Natural killer cell treated with Interleukin-12 subunit alpha and Interleukin-12 subunit beta and Interleukin-15 and Interleukin-18, amount 100 ng/mL, for 72 hours (primary cell): ENCODE measurements at regions not wholly inside any gene's neighbourhood (a gene's known extent, or its start where the extent isn't known, plus 50 kb on each side); places are given as distances from the start of the nearest gene placed in this dataset.
"Not testable (repeated sequence)": the region's sequence is repeated elsewhere in the genome, so short reads cannot be mapped to it uniquely, and the experiment has no call there.

Experiments
- ATAC-seq, 2 donors: fragments of 150-1000 bp; cut with Tn5 transposase in 1 of 2; sonication (Bioruptor Pico), chemical (Tn5 transposase) in 1 of 2; 2 replicates each; pipeline ENCODE4 v1.10.0; 2021
- DNase-seq: peaks from one replicate; pipeline ENCODE4 v3.0.0; 2022; ENCODE audit warnings: low spot score
- H3K27ac Mint-ChIP-seq, 2 donors: 1 replicate in 1 of 2; 2 replicates in 1 of 2; pipeline ENCODE4 v1.8.0; 2022; ENCODE audit warnings: mixed read lengths in 2 of 2, mild to moderate bottlenecking in 1 of 2, moderate library complexity in 1 of 2
- H3K27me3 Mint-ChIP-seq, 2 donors: 1 replicate in 1 of 2; 2 replicates in 1 of 2; pipeline ENCODE4 v1.8.0; 2022; ENCODE audit warnings: mixed read lengths in 2 of 2
- H3K36me3 Mint-ChIP-seq: one replicate; pipeline ENCODE4 v1.8.0; 2022; ENCODE audit warnings: mixed read lengths
- H3K4me1 Mint-ChIP-seq, 2 donors: 1 replicate in 1 of 2; 2 replicates in 1 of 2; pipeline ENCODE4 v1.8.0; 2022; ENCODE audit warnings: low read depth in 2 of 2, mixed read lengths in 2 of 2, mild to moderate bottlenecking in 1 of 2
- H3K4me3 Mint-ChIP-seq: one replicate; pipeline ENCODE4 v1.8.0; 2022; ENCODE audit warnings: mixed read lengths
- H3K9me3 Mint-ChIP-seq: 2 replicates; pipeline ENCODE4 v1.8.0; 2022; ENCODE audit warnings: mixed read lengths

- Mint-ChIP-seq H3K27me3 (no peaks in the 10 kb centered on the region), H3K27ac (no peak overlapping the region)
- ATAC-seq, result no peak
Observed at GRCh38 chr20:30612344-30612743, 645.1 kb upstream of the DEFB115 start.

GRCh38 chr20:30621346-30621745, 636.1 kb upstream of the DEFB115 start:
- not testable (repeated sequence) for H3K27me3 Mint-ChIP-seq, H3K9me3 Mint-ChIP-seq, H3K4me1 Mint-ChIP-seq, ATAC-seq, DNase-seq, H3K4me3 Mint-ChIP-seq, H3K27ac Mint-ChIP-seq, H3K36me3 Mint-ChIP-seq

More at GRCh38 chr20:30612344-30612743, 645.1 kb upstream of the DEFB115 start:
- Mint-ChIP-seq H3K9me3 (peaks cover 15% of the 10 kb centered on the region), H3K4me1 (no peaks in the 10 kb centered on the region), H3K4me3 (no peak overlapping the region), H3K36me3 (peaks cover 4% of the 10 kb centered on the region)
- no peak for DNase-seq

DNA sequence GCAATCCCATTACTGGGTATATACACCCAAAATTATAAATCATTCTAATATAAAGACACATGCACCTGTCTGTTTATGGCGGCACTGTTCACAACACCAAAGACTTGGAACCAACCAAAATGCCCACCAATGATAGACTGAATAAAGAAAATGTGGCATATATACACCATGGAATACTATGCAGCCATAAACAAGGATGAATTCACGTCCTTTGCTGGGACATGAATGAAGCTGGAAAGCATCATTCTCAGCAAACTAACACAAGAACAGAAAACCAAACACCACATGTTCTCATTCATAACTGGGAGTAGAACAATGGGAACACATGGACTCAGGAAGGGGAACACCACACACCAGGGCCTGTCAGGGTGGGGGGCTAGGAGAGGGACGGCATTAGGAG, 633.2 kb upstream of the DEFB115 start:
- not testable (repeated sequence) for H3K4me1 Mint-ChIP-seq, ATAC-seq, DNase-seq, H3K4me3 Mint-ChIP-seq, H3K36me3 Mint-ChIP-seq, H3K27me3 Mint-ChIP-seq, H3K27ac Mint-ChIP-seq
- peaks cover 13% of the 10 kb centered on the region for H3K9me3 Mint-ChIP-seq

DNA sequence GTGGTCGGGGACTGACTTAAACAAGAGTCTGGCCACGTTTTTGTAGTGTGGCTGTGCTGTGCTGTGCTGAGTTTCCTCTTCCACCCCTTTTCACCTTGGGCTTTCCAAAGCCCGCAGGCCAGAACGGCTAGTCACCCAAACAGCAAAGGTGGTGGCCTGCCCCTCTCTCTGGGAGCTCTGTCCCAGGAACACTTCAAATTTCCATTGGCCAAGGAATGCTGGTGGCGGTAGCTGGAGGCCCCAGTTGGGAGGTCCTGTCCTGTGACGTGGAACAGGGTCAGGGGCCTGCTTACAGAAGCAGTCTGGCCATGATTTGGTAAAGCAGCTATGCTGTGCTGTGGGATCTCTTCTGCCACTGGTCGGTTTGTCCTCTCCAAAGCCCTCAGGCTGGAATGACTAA, 628.1 kb upstream of the DEFB115 start:
- not testable (repeated sequence) for ATAC-seq, H3K4me3 Mint-ChIP-seq, H3K27ac Mint-ChIP-seq, H3K4me1 Mint-ChIP-seq, H3K27me3 Mint-ChIP-seq, H3K36me3 Mint-ChIP-seq
- H3K9me3 Mint-ChIP-seq, result peaks cover 29% of the 10 kb centered on the region
- DNase-seq, result peak; percentile 61

GRCh38 chr20:30630761-30631160, 626.7 kb upstream of the DEFB115 start:
- DNase-seq, result no peak
- H3K27me3 Mint-ChIP-seq, result no peaks in the 10 kb centered on the region
- no peaks in the 10 kb centered on the region for H3K4me1 Mint-ChIP-seq
- peaks cover 35% of the 10 kb centered on the region for H3K9me3 Mint-ChIP-seq
- no peaks in the 10 kb centered on the region for H3K36me3 Mint-ChIP-seq
- no peak overlapping the region for H3K27ac Mint-ChIP-seq
- ATAC-seq, result no peak
- H3K4me3 Mint-ChIP-seq, result no peak overlapping the region

- not testable (repeated sequence) for H3K27ac Mint-ChIP-seq, H3K36me3 Mint-ChIP-seq, H3K27me3 Mint-ChIP-seq, ATAC-seq, DNase-seq, H3K4me3 Mint-ChIP-seq, H3K4me1 Mint-ChIP-seq
- H3K9me3 Mint-ChIP-seq, result peaks cover 37% of the 10 kb centered on the region
Observed at GRCh38 chr20:30631261-30631789, 626.1 kb upstream of the DEFB115 start.

GRCh38 chr20:30632773-30633172, 624.7 kb upstream of the DEFB115 start:
- DNase-seq, H3K4me3 Mint-ChIP-seq, H3K4me1 Mint-ChIP-seq, ATAC-seq, H3K36me3 Mint-ChIP-seq, H3K27ac Mint-ChIP-seq, H3K27me3 Mint-ChIP-seq: not testable (repeated sequence)
- H3K9me3 Mint-ChIP-seq, result peaks cover 32% of the 10 kb centered on the region

DNA sequence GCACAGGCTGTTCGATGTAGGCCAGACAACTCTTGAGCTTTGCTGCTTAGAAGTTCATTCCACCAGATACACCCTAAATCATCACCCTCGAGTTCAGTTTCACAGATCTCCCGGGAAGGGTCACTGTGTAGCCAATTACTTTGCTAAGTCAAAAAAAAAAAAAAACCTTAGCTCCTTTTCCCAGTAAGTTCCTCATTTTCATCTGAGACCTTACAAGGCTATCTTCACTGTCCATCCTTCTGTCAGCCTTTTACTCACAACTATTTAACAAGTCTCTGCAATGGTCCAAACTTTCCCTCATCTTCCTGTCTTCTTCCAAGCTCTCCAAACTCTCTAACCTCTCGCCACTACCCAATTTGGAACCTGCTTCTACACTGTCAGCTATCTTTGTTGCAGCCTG, 615.9 kb upstream of the DEFB115 start:
- not testable (repeated sequence) for H3K4me3 Mint-ChIP-seq, DNase-seq, H3K27ac Mint-ChIP-seq, H3K27me3 Mint-ChIP-seq, H3K36me3 Mint-ChIP-seq, ATAC-seq, H3K4me1 Mint-ChIP-seq
- peaks cover 19% of the 10 kb centered on the region for H3K9me3 Mint-ChIP-seq

DNA sequence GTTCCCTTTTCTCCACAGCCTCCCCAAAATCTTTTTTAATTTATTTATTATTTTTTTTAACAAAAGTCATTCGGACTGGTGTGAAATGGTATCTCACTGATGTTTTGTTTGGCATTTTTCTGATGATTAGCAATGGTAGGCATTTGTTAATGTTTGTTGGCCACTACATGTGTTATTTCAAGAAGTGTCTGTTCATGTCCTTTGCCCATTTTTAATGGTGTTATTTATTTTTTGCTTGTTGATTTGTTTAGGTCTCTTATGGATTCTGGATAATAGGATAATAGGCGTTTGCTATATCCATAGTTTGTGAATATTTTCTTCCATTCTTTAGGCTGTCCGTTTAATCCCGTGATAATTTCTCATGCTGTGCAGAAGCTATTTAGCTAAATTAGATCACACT, 596.5 kb upstream of the DEFB115 start:
- ATAC-seq, H3K4me1 Mint-ChIP-seq, H3K27ac Mint-ChIP-seq, DNase-seq, H3K27me3 Mint-ChIP-seq, H3K36me3 Mint-ChIP-seq, H3K4me3 Mint-ChIP-seq, H3K9me3 Mint-ChIP-seq: not testable (repeated sequence)

GRCh38 chr20:30668418-30668817, 589.0 kb upstream of the DEFB115 start:
- H3K9me3 Mint-ChIP-seq, ATAC-seq, DNase-seq, H3K27me3 Mint-ChIP-seq, H3K27ac Mint-ChIP-seq, H3K36me3 Mint-ChIP-seq, H3K4me3 Mint-ChIP-seq, H3K4me1 Mint-ChIP-seq: not testable (repeated sequence)

DNA sequence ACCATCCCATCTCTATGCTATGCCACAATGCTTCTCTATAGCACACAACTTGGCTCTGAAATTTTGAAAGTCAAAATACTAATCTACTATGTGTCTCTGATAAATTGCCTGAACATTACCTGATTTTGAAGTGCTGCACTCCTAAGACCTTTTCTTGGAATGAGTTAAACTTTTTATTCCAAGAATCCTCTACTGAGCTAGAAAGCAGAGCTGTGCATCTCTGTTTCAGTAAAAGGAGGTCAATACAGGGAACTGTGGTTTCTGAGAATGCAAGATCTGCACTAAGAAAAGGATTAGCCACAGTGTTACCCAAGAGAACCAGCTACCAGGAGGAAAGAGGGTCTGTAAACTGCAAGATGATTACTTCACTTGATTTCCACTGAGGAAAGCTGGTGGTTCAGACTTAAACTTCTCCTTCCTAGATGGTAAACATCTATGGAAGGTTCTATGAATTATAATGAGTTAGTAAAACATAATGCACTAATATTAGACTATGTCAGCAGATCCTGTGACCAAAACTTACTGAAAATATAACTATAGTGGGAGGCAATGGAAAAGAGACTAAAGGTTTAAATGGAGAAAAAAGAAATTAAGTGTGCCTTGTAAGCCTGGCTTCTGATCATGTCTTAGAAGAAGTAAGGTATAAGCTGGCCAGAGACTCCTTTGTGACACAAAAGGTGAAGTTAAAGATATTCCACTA, 588.0 kb upstream of the DEFB115 start:
- H3K27ac Mint-ChIP-seq, ATAC-seq, DNase-seq, H3K36me3 Mint-ChIP-seq, H3K4me3 Mint-ChIP-seq, H3K9me3 Mint-ChIP-seq, H3K27me3 Mint-ChIP-seq, H3K4me1 Mint-ChIP-seq: not testable (repeated sequence)

DNA sequence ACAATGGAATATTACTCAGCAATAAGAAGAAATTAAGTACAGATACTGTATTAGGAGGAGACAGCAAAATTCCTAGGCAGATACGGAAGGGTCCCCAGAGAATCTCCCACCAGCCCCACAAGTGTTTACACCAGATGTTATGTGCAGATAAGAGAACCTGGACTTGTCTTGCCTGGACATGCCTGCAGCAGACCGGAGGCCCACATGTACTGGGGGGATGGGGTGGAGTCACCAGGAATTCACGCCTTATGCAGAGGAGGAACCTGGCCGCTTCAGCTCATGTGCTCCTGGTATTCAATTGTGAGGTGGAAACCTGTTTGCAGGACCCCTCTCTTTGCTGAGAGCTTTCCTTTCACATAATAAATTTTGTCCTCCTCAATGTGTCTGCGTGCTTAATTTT, 586.3 kb upstream of the DEFB115 start:
- not testable (repeated sequence) for H3K9me3 Mint-ChIP-seq, H3K27ac Mint-ChIP-seq, ATAC-seq, H3K27me3 Mint-ChIP-seq, H3K36me3 Mint-ChIP-seq, H3K4me3 Mint-ChIP-seq, DNase-seq, H3K4me1 Mint-ChIP-seq

GRCh38 chr20:30675988-30676564, 581.4 kb upstream of the DEFB115 start:
- H3K27me3 Mint-ChIP-seq, H3K36me3 Mint-ChIP-seq, DNase-seq, ATAC-seq, H3K4me1 Mint-ChIP-seq, H3K27ac Mint-ChIP-seq, H3K4me3 Mint-ChIP-seq: not testable (repeated sequence)
- H3K9me3 Mint-ChIP-seq, result peaks cover 15% of the 10 kb centered on the region

GRCh38 chr20:30682236-30682635, 575.2 kb upstream of the DEFB115 start:
- H3K27me3 Mint-ChIP-seq, H3K27ac Mint-ChIP-seq, DNase-seq, H3K36me3 Mint-ChIP-seq, H3K9me3 Mint-ChIP-seq, H3K4me1 Mint-ChIP-seq, ATAC-seq, H3K4me3 Mint-ChIP-seq: not testable (repeated sequence)
